Natural killer cell (primary cell): ENCODE measurements at regions not wholly inside any gene's neighbourhood (a gene's known extent, or its start where the extent isn't known, plus 50 kb on each side); places are given as distances from the start of the nearest gene placed in this dataset.

Experiments
- ATAC-seq, 3 donors: fragments of 150-1000 bp in 2 of 3; fragments of 200-7000 bp in 1 of 3; cut with Tn5 transposase; 1 replicate in 1 of 3; 2 replicates in 2 of 3; pipeline ENCODE4 v1.10.0; 2021; ENCODE audit warnings: mild to moderate bottlenecking in 2 of 3, moderate library complexity in 2 of 3
- DNase-seq, 2 donors: peaks; one replicate each; pipeline versions ENCODE4 v3.0.0 to v3.0.0-alpha.2; 2013 to 2021; ENCODE audit warnings: mixed read lengths in 1 of 2
- H3K27ac ChIP-seq: one replicate; pipeline ENCODE4 v1.5.1; 2013; ENCODE audit warnings: mild to moderate bottlenecking, low read length
- H3K27me3 ChIP-seq: one replicate; pipeline ENCODE4 v1.6.1; 2013; ENCODE audit warnings: low read length; ENCODE audit not compliant: control insufficient read depth, insufficient read depth
- H3K36me3 ChIP-seq: one replicate; pipeline ENCODE4 v1.6.1; 2013; ENCODE audit warnings: low read length; ENCODE audit not compliant: control insufficient read depth, insufficient read depth
- H3K4me1 ChIP-seq: one replicate; pipeline ENCODE4 v1.6.1; 2013; ENCODE audit warnings: low read length; ENCODE audit not compliant: control insufficient read depth, insufficient read depth
- H3K4me3 ChIP-seq: one replicate; pipeline ENCODE4 v1.5.1; 2013; ENCODE audit warnings: low read length
- H3K9me3 ChIP-seq: one replicate; pipeline ENCODE4 v1.6.1; 2013; ENCODE audit warnings: low read length; ENCODE audit not compliant: control insufficient read depth, insufficient read depth
- H3K27ac Mint-ChIP-seq, 2 donors: one replicate each; pipeline ENCODE4 v1.8.0; 2022; ENCODE audit warnings: mild to moderate bottlenecking in 2 of 2, mixed read lengths in 2 of 2, moderate library complexity in 1 of 2
- H3K27me3 Mint-ChIP-seq, 2 donors: one replicate each; pipeline ENCODE4 v1.8.0; 2022; ENCODE audit warnings: low read depth in 2 of 2, mixed read lengths in 2 of 2
- H3K36me3 Mint-ChIP-seq: one replicate; pipeline ENCODE4 v1.8.0; 2022; ENCODE audit warnings: mixed read lengths
- H3K4me1 Mint-ChIP-seq, 2 donors: one replicate each; pipeline ENCODE4 v1.8.0; 2022; ENCODE audit warnings: mixed read lengths in 2 of 2
- H3K4me3 Mint-ChIP-seq: one replicate; pipeline ENCODE4 v1.8.0; 2022; ENCODE audit warnings: mild to moderate bottlenecking, moderate library complexity, mixed read lengths
- H3K9me3 Mint-ChIP-seq, 2 donors: one replicate each; pipeline ENCODE4 v1.8.0; 2022; ENCODE audit warnings: mixed read lengths in 2 of 2
- CTCF ChIP-seq: fragments of 200-600 bp; IDR thresholded peaks from one replicate; pipeline ENCODE4 v1.8.0; 2022; ENCODE audit warnings: antibody characterized with exemption
- WGBS: methylation state at CpG from one replicate; pipeline ENCODE4 v1.1.7; 2013; ENCODE audit warnings: missing lambda C conversion rate; ENCODE audit not compliant: insufficient coverage; 5-methylcytosine and 5-hydroxymethylcytosine counted together
- intact Hi-C: fragments of 100-400 bp; cut with micrococcal nuclease; formaldehyde crosslinking; loops from one replicate; pipeline ENCODE4 v1.14.2; 2022

DNA sequence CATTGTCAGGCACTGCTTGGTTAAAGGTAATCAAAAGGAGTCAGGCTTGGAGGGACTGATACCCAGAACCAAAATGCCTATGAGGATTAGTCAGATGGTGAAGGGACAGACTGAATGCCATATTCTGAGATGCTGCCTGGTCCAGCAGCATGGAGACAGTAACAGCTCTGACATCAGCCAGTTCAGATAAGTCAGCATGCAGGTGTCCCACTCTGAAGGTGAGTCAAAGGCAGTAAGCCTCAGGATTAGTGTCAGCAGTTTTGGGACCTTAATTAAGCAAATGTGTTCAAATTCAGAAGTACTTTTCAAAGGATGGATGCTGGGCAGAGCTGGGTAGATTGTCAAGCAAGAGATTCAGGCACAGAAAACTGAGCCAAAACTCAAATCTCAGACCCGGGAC lies 198.4 kb downstream of the RPS12 start:
- Mint-ChIP-seq H3K9me3 (peaks cover 2 to 3% of the 10 kb centered on the region in 2 donors), H3K4me1 (no peaks in the 10 kb centered on the region), H3K27me3 (no peaks in the 10 kb centered on the region), H3K27ac (no peak overlapping the region), H3K4me3 (no peak overlapping the region), H3K36me3 (no peaks in the 10 kb centered on the region)
- no peak overlapping the region for H3K4me3 ChIP-seq
- TF ChIP-seq CTCF: no peak
- no peaks in the 10 kb centered on the region for H3K4me1 ChIP-seq
- H3K27ac ChIP-seq: no peak overlapping the region
- no peaks in the 10 kb centered on the region for H3K36me3 ChIP-seq
- 86% methylated on average over 1 of the region's 1 CpG for whole genome bisulfite sequencing
- ATAC-seq: no peak
- H3K9me3 ChIP-seq: no peaks in the 10 kb centered on the region
- no peaks in the 10 kb centered on the region for H3K27me3 ChIP-seq
- intact Hi-C loops: no loop called here
- DNase-seq: no peak

DNA sequence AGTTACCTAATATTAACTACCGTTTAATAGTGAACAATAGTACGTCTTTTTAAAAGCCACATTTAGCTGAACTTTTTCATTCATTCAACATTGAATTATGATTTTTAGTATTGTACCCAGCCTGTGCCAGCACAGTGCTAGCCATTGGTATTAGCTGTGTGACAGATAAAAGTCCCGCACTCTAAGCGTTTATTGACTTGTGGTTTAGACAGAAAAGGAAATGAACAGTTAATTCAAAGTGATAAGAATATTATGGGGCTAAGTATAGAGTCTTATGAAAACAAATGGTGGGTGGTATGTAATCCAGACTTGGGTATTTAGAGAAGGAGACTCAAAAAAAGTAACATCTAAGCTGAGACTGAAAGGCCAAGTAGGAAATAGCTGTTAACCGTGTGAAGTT lies 202.3 kb downstream of the RPS12 start:
- no peaks in the 10 kb centered on the region for H3K27me3 ChIP-seq
- Mint-ChIP-seq H3K36me3 (no peaks in the 10 kb centered on the region), H3K27me3 (no peaks in the 10 kb centered on the region), H3K4me3 (no peak overlapping the region), H3K27ac (no peak overlapping the region), H3K4me1 (no peaks in the 10 kb centered on the region), H3K9me3 (peaks cover 2% of the 10 kb centered on the region in 2 donors)
- WGBS: 68% methylated on average over 4 of the region's 5 CpGs
- no peak overlapping the region for H3K27ac ChIP-seq
- H3K36me3 ChIP-seq: no peaks in the 10 kb centered on the region
- H3K9me3 ChIP-seq: no peaks in the 10 kb centered on the region
- H3K4me1 ChIP-seq: no peaks in the 10 kb centered on the region
- TF ChIP-seq CTCF: no peak
- intact Hi-C loops: no loop called here
- no peak for ATAC-seq
- no peak overlapping the region for H3K4me3 ChIP-seq
- no peak for DNase-seq

DNA sequence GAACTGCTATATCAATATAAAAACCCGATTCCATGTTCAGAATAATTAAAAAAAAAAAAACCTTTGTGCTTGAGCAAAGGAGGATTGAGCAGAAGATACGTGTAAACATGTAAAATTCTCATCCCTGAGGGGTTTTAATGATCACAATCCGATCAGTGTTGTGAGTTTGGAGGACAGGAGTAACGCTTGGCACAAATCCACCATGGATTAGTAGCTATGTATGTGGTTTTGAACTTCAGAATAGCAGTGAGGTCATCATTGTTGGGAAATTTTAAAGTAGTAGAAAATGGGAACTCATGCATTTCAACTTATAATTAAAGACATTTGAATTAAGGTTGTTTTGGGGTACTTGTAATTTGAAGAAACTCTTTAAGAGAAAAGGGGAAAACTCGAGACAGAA lies 203.2 kb downstream of the RPS12 start:
- no peak for ATAC-seq
- Histone ChIP-seq H3K4me1 (no peaks in the 10 kb centered on the region), H3K4me3 (no peak overlapping the region), H3K36me3 (no peaks in the 10 kb centered on the region), H3K9me3 (no peaks in the 10 kb centered on the region), H3K27me3 (no peaks in the 10 kb centered on the region), H3K27ac (no peak overlapping the region)
- H3K4me3 Mint-ChIP-seq: no peak overlapping the region
- 68% methylated on average over 5 of the region's 5 CpGs for WGBS
- no peaks in the 10 kb centered on the region for H3K4me1 Mint-ChIP-seq
- H3K27me3 Mint-ChIP-seq: no peaks in the 10 kb centered on the region
- H3K36me3 Mint-ChIP-seq: no peaks in the 10 kb centered on the region
- no peak for DNase-seq
- intact Hi-C loops: no loop called here
- H3K9me3 Mint-ChIP-seq: peaks cover 0 to 2% of the 10 kb centered on the region in 2 donors
- no peak overlapping the region for H3K27ac Mint-ChIP-seq
- no peak for TF ChIP-seq CTCF

DNA sequence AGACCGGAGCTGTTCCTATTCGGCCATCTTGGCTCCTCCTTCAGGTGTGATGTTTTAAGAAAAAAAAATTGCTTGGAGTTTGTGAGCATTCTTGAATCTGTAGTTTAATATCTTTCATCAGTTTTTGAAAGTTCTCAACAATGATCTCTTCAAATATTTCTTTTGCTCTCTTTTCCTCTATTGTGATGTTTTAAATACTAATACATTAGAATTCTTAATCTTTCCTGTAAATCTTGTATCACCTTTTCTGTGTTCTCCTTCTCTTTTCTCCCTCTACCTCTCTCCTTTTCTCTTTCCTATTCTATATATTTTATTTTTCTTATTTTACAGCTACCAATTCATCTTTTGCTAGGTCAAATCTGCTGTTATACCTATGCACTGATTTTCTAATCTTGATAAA lies 212.3 kb downstream of the RPS12 start:
- no peak for TF ChIP-seq CTCF
- no peaks in the 10 kb centered on the region for H3K36me3 Mint-ChIP-seq
- no peaks in the 10 kb centered on the region for H3K4me1 ChIP-seq
- H3K9me3 Mint-ChIP-seq: peaks cover 4 to 5% of the 10 kb centered on the region in 2 donors
- no peaks in the 10 kb centered on the region for H3K9me3 ChIP-seq
- no peak for DNase-seq
- H3K4me3 Mint-ChIP-seq: no peak overlapping the region
- ATAC-seq: no peak
- intact Hi-C loops: no loop called here
- H3K27me3 Mint-ChIP-seq: no peaks in the 10 kb centered on the region
- no peak overlapping the region for H3K27ac Mint-ChIP-seq
- H3K4me3 ChIP-seq: no peak overlapping the region
- H3K27ac ChIP-seq: no peak overlapping the region
- 100% methylated on average over 2 of the region's 2 CpGs for WGBS
- no peaks in the 10 kb centered on the region for H3K27me3 ChIP-seq
- no peaks in the 10 kb centered on the region for H3K4me1 Mint-ChIP-seq
- no peaks in the 10 kb centered on the region for H3K36me3 ChIP-seq
